ENCODE measurements at regions not wholly inside any gene's neighbourhood (a gene's known extent, or its start where the extent isn't known, plus 50 kb on each side); places are given as distances from the start of the nearest gene placed in this dataset.

GRCh38 chr2:22487541-22487940, 897.4 kb upstream of the KLHL29 start:
- TF ChIP-seq FOXP2 (optimal IDR thresholded peaks at IDR 0.05; ENCODE audit: borderline replicate concordance, extremely low read depth, extremely low read length, insufficient read depth) (no peak), REST (IDR thresholded peaks at IDR 0.05; ENCODE audit: insufficient read depth in 1 of 2, low read depth in 2 of 2, low read length in 2 of 2) (no peak), SIN3A (IDR thresholded peaks at IDR 0.05; ENCODE audit: borderline replicate concordance, insufficient read depth, low read length) (no peak), TAF1 (IDR thresholded peaks at IDR 0.05; ENCODE audit: borderline replicate concordance, insufficient read depth, low read length) (no peak), POLR2AphosphoS5 (IDR thresholded peaks at IDR 0.05; ENCODE audit: low read depth, low read length) (no peak)

GRCh38 chr2:22491442-22491841, 893.5 kb upstream of the KLHL29 start:
- TF ChIP-seq FOXP2 (optimal IDR thresholded peaks at IDR 0.05; ENCODE audit: borderline replicate concordance, extremely low read depth, extremely low read length, insufficient read depth), result no peak

GRCh38 chr2:22494156-22494555, 890.8 kb upstream of the KLHL29 start:
- no peak for TF ChIP-seq FOXP2 (optimal IDR thresholded peaks at IDR 0.05; ENCODE audit: borderline replicate concordance, extremely low read depth, extremely low read length, insufficient read depth)
- no peak for TF ChIP-seq SIN3A (IDR thresholded peaks at IDR 0.05; ENCODE audit: borderline replicate concordance, insufficient read depth, low read length)
- TF ChIP-seq REST (IDR thresholded peaks at IDR 0.05; ENCODE audit: insufficient read depth in 1 of 2, low read depth in 2 of 2, low read length in 2 of 2), result no peak

GRCh38 chr2:22497064-22497463, 887.9 kb upstream of the KLHL29 start:
- TF ChIP-seq SIN3A (IDR thresholded peaks at IDR 0.05; ENCODE audit: borderline replicate concordance, insufficient read depth, low read length), result no peak
- TF ChIP-seq TAF1 (IDR thresholded peaks at IDR 0.05; ENCODE audit: borderline replicate concordance, insufficient read depth, low read length), result no peak
- TF ChIP-seq FOXP2 (optimal IDR thresholded peaks at IDR 0.05; ENCODE audit: borderline replicate concordance, extremely low read depth, extremely low read length, insufficient read depth), result no peak
- no peak for TF ChIP-seq POLR2AphosphoS5 (IDR thresholded peaks at IDR 0.05; ENCODE audit: low read depth, low read length)
- no peak for TF ChIP-seq REST (IDR thresholded peaks at IDR 0.05; ENCODE audit: insufficient read depth in 1 of 2, low read depth in 2 of 2, low read length in 2 of 2)

GRCh38 chr2:22497789-22498188, 887.2 kb upstream of the KLHL29 start:
- TF ChIP-seq TAF1 (IDR thresholded peaks at IDR 0.05; ENCODE audit: borderline replicate concordance, insufficient read depth, low read length), result no peak
- TF ChIP-seq FOXP2 (optimal IDR thresholded peaks at IDR 0.05; ENCODE audit: borderline replicate concordance, extremely low read depth, extremely low read length, insufficient read depth), result no peak
- no peak for TF ChIP-seq SIN3A (IDR thresholded peaks at IDR 0.05; ENCODE audit: borderline replicate concordance, insufficient read depth, low read length)
- TF ChIP-seq REST (IDR thresholded peaks at IDR 0.05; ENCODE audit: insufficient read depth in 1 of 2, low read depth in 2 of 2, low read length in 2 of 2), result no peak
- no peak for TF ChIP-seq POLR2AphosphoS5 (IDR thresholded peaks at IDR 0.05; ENCODE audit: low read depth, low read length)

All from PFSK-1 (cell line).